H1 (cell line): ENCODE measurements at regions not wholly inside any gene's neighbourhood (a gene's known extent, or its start where the extent isn't known, plus 50 kb on each side); places are given as distances from the start of the nearest gene placed in this dataset.

ENCODE experiments used
- CTCF ChIA-PET: fragments of 300-600 bp; sonication (Branson Sonifier 250); formaldehyde crosslinking; loops from one replicate; lab custom pipeline; 2021; ENCODE audit not compliant: partially characterized antibody; lab: Charles Lee
- POLR2A ChIA-PET: fragments of 300-600 bp; sonication (Branson Sonifier 250); formaldehyde crosslinking; loops from one replicate; lab custom pipeline; 2021; ENCODE audit warnings: inconsistent platforms; ENCODE audit not compliant: partially characterized antibody; lab: Charles Lee
- DNase-seq, 2 experiments: peaks; one replicate each; pipeline versions ENCODE4 v3.0.0 to v3.0.0-alpha.2; 2010 to 2022; ENCODE audit warnings: low spot score in 2 of 2, low read depth in 1 of 2, mixed read lengths in 1 of 2
- FAIRE-seq: peaks from 2 replicates; lab custom pipeline; 2011; peaks lifted over from hg19 to GRCh38; lab: Jason Lieb, UNC
- H2AFZ ChIP-seq: 2 replicates; pipeline ENCODE4 v1.8.1; 2012; ENCODE audit warnings: low read length, inconsistent platforms
- H2AK5ac ChIP-seq: 2 replicates; pipeline ENCODE4 v1.6.1; 2013; ENCODE audit warnings: low read depth, low read length
- H2BK120ac ChIP-seq: replicated peaks from 2 replicates; pipeline ENCODE3; 2013; ENCODE audit warnings: low read depth, low read length, inconsistent platforms
- H2BK12ac ChIP-seq: 2 replicates; pipeline ENCODE4 v1.6.1; 2013; ENCODE audit warnings: low read depth, low read length
- H2BK15ac ChIP-seq: 2 replicates; pipeline ENCODE4 v1.6.1; 2013; ENCODE audit warnings: low read length
- H2BK20ac ChIP-seq: 2 replicates; pipeline ENCODE4 v1.6.1; 2013; ENCODE audit warnings: low read length
- H2BK5ac ChIP-seq: 2 replicates; pipeline ENCODE4 v1.6.1; 2013; ENCODE audit warnings: low read depth, low read length
- H3K14ac ChIP-seq: 2 replicates; pipeline ENCODE4 v1.6.1; 2013; ENCODE audit warnings: inconsistent platforms; ENCODE audit not compliant: insufficient read length
- H3K18ac ChIP-seq: 2 replicates; pipeline ENCODE4 v1.6.1; 2013; ENCODE audit warnings: low read length; ENCODE audit errors: extremely low read depth
- H3K23ac ChIP-seq: 2 replicates; pipeline ENCODE4 v1.6.1; 2013; ENCODE audit warnings: inconsistent platforms; ENCODE audit not compliant: insufficient read length
- H3K23me2 ChIP-seq: 2 replicates; pipeline ENCODE4 v1.6.1; 2013; ENCODE audit warnings: low read depth, low read length
- H3K27ac ChIP-seq: 2 replicates; pipeline ENCODE4 v1.6.1; 2011; ENCODE audit warnings: low read depth, low read length, inconsistent platforms
- H3K27me3 ChIP-seq, 4 experiments: replicated peaks in 1 of 4; 1 replicate in 1 of 4; 2 replicates in 3 of 4; pipeline versions ENCODE4 v1.6.1 to v1.8.1; 2011 to 2013; ENCODE audit warnings: low read length in 3 of 4, mild to moderate bottlenecking in 3 of 4, inconsistent platforms in 2 of 4, mixed read lengths in 2 of 4, moderate library complexity in 1 of 4; ENCODE audit not compliant: control insufficient read depth in 3 of 4, insufficient read depth in 3 of 4; ENCODE audit errors: extremely low read depth in 1 of 4
- H3K36me3 ChIP-seq, 4 experiments: 2 replicates each; pipeline versions ENCODE4 v1.6.1 to v1.8.1; 2011 to 2013; ENCODE audit warnings: mild to moderate bottlenecking in 4 of 4, low read length in 3 of 4, moderate library complexity in 2 of 4, control low read depth in 1 of 4, inconsistent platforms in 1 of 4; ENCODE audit not compliant: insufficient read depth in 4 of 4, control insufficient read depth in 2 of 4
- H3K4ac ChIP-seq: replicated peaks from 2 replicates; pipeline ENCODE3; 2013; ENCODE audit warnings: low read length, low read depth, mixed read lengths, inconsistent platforms; ENCODE audit not compliant: insufficient read length
- H3K4me1 ChIP-seq, 4 experiments: replicated peaks in 1 of 4; 1 replicate in 1 of 4; 2 replicates in 3 of 4; pipeline versions ENCODE4 v1.6.1 to v1.8.1; 2011 to 2013; ENCODE audit warnings: low read length in 3 of 4, inconsistent platforms in 2 of 4, mixed read lengths in 1 of 4; ENCODE audit not compliant: insufficient read depth in 4 of 4, control insufficient read depth in 3 of 4
- H3K4me2 ChIP-seq, 2 experiments: 2 replicates each; pipeline versions ENCODE4 v1.6.1 to v1.8.1; 2011 to 2013; ENCODE audit warnings: low read depth in 2 of 2, low read length in 2 of 2, control low read depth in 1 of 2, inconsistent platforms in 1 of 2, mild to moderate bottlenecking in 1 of 2; ENCODE audit not compliant: insufficient read depth in 1 of 2
- H3K4me3 ChIP-seq, 4 experiments: fragments of 200-600, 300-600 bp in 1 of 4; sonication (generic), shearing (Covaris generic), sonication (Bioruptor Twin) in 1 of 4; 2 replicates each; pipeline versions ENCODE4 v1.5.1 to v1.8.1; 2011 to 2016; ENCODE audit warnings: low read length in 4 of 4, low read depth in 3 of 4, control low read depth in 2 of 4, inconsistent platforms in 2 of 4, mild to moderate bottlenecking in 2 of 4, mixed read lengths in 1 of 4, moderate library complexity in 1 of 4; ENCODE audit not compliant: insufficient read depth in 2 of 4; ENCODE audit errors: extremely low read depth in 1 of 4
- H3K56ac ChIP-seq: replicated peaks from 2 replicates; pipeline ENCODE3; 2013; ENCODE audit warnings: low read depth, mild to moderate bottlenecking, mixed read lengths, low read length, inconsistent platforms; ENCODE audit not compliant: insufficient read length
- H3K79me1 ChIP-seq: 2 replicates; pipeline ENCODE4 v1.6.1; 2013; ENCODE audit warnings: low read depth, low read length, control low read depth
- H3K79me2 ChIP-seq, 2 experiments: 2 replicates each; pipeline versions ENCODE4 v1.6.1 to v1.8.1; 2012 to 2013; ENCODE audit warnings: low read length in 2 of 2, mild to moderate bottlenecking in 2 of 2, inconsistent platforms in 1 of 2; ENCODE audit not compliant: insufficient read depth in 2 of 2, control insufficient read depth in 1 of 2
- H3K9ac ChIP-seq, 4 experiments: replicated peaks in 1 of 4; 1 replicate in 1 of 4; 2 replicates in 3 of 4; pipeline versions ENCODE4 v1.6.1 to v1.8.1; 2011 to 2013; ENCODE audit warnings: low read depth in 3 of 4, low read length in 3 of 4, control low read depth in 2 of 4, mild to moderate bottlenecking in 2 of 4, moderate library complexity in 2 of 4, inconsistent platforms in 1 of 4; ENCODE audit errors: extremely low read depth in 1 of 4
- H3K9me3 ChIP-seq, 2 experiments: 2 replicates each; pipeline versions ENCODE4 v1.6.1 to v1.8.1; 2012 to 2013; ENCODE audit warnings: mild to moderate bottlenecking in 2 of 2, moderate library complexity in 2 of 2, control low read depth in 1 of 2, inconsistent platforms in 1 of 2, low read depth in 1 of 2, low read length in 1 of 2, mixed read lengths in 1 of 2; ENCODE audit not compliant: insufficient read depth in 2 of 2
- H4K20me1 ChIP-seq, 2 experiments: replicated peaks in 1 of 2; 2 replicates each; pipeline versions ENCODE3 to v1.8.1; 2011 to 2013; ENCODE audit warnings: inconsistent platforms in 2 of 2, low read length in 2 of 2, mild to moderate bottlenecking in 1 of 2; ENCODE audit not compliant: insufficient read depth in 2 of 2, control insufficient read depth in 1 of 2
- H4K5ac ChIP-seq: 2 replicates; pipeline ENCODE4 v1.6.1; 2013; ENCODE audit warnings: low read length, low read depth, mixed read lengths, inconsistent platforms; ENCODE audit not compliant: insufficient read length
- H4K8ac ChIP-seq: 2 replicates; pipeline ENCODE4 v1.8.0; 2013; ENCODE audit warnings: mild to moderate bottlenecking, moderate library complexity, low read length, inconsistent platforms; ENCODE audit not compliant: insufficient read depth; ENCODE audit errors: extremely low read depth
- H4K91ac ChIP-seq: replicated peaks from 2 replicates; pipeline ENCODE3; 2013; ENCODE audit warnings: low read length, mixed read lengths, inconsistent platforms; ENCODE audit not compliant: insufficient read length
- CTBP2 ChIP-seq: IDR thresholded peaks from 2 replicates; pipeline ENCODE4 v1.7.0; 2011; ENCODE audit warnings: borderline replicate concordance, mild to moderate bottlenecking, moderate library complexity, mixed read lengths, low read length; ENCODE audit not compliant: insufficient read depth, insufficient read length
- E2F6 ChIP-seq: IDR thresholded peaks from 2 replicates; pipeline ENCODE4 v1.6.1; 2012; ENCODE audit warnings: inconsistent platforms
- FOSL1 ChIP-seq: IDR thresholded peaks from 2 replicates; pipeline ENCODE4 v1.6.1; 2011; ENCODE audit warnings: mild to moderate bottlenecking, low read depth, low read length, moderate library complexity; ENCODE audit not compliant: insufficient read depth
- JUN ChIP-seq: IDR thresholded peaks from 2 replicates; pipeline ENCODE4 v1.6.1; 2011; ENCODE audit warnings: low read depth, mild to moderate bottlenecking, improper control_type of control experiment, low read length

- H3K9me3 ChIP-seq: no peaks in the 10 kb centered on the region
- H4K91ac ChIP-seq: no peak overlapping the region
- ChIA-PET CTCF (interaction anchor here (1.3 kb wide), 1 partner anchor 400 kb away, joined by 3 read pairs; no protein-coding TSS in a partner anchor), POLR2A (no interaction called here)
- no peaks in the 10 kb centered on the region for H3K79me2 ChIP-seq
- H3K27me3 ChIP-seq: no peaks in the 10 kb centered on the region
- FAIRE-seq: no peak
- no peak overlapping the region for H2AFZ ChIP-seq
- no peak overlapping the region for H3K23ac ChIP-seq
- H2BK120ac ChIP-seq: no peak overlapping the region
- no peaks in the 10 kb centered on the region for H3K4me1 ChIP-seq
- H3K27ac ChIP-seq: no peak overlapping the region
- no peak overlapping the region for H2BK15ac ChIP-seq
- no peak overlapping the region for H3K14ac ChIP-seq
- H3K23me2 ChIP-seq: no peaks in the 10 kb centered on the region
- H3K4me3 ChIP-seq: no peak overlapping the region
- no peak overlapping the region for H3K56ac ChIP-seq
- H3K36me3 ChIP-seq: no peaks in the 10 kb centered on the region
- no peak overlapping the region for H2BK5ac ChIP-seq
- no peak overlapping the region for H3K4me2 ChIP-seq
- no peak overlapping the region for H3K18ac ChIP-seq
- no peak overlapping the region for H3K4ac ChIP-seq
- H4K5ac ChIP-seq: no peak overlapping the region
- H4K8ac ChIP-seq: no peak overlapping the region
- no peak overlapping the region for H2BK20ac ChIP-seq
- DNase-seq: no peak
- no peak overlapping the region for H3K9ac ChIP-seq
- no peaks in the 10 kb centered on the region for H4K20me1 ChIP-seq
- no peak overlapping the region for H2AK5ac ChIP-seq
- no peak overlapping the region for H2BK12ac ChIP-seq
- no peaks in the 10 kb centered on the region for H3K79me1 ChIP-seq
- TF ChIP-seq E2F6 (no peak), FOSL1 (no peak), CTBP2 (no peak), JUN (no peak)
These were observed 253.7 kb downstream of the PDHA2 start for GRCh38 chr4:96093563-96093962.
